ENCODE measurements at regions not wholly inside any gene's neighbourhood (a gene's known extent, or its start where the extent isn't known, plus 50 kb on each side); places are given as distances from the start of the nearest gene placed in this dataset.

DNA sequence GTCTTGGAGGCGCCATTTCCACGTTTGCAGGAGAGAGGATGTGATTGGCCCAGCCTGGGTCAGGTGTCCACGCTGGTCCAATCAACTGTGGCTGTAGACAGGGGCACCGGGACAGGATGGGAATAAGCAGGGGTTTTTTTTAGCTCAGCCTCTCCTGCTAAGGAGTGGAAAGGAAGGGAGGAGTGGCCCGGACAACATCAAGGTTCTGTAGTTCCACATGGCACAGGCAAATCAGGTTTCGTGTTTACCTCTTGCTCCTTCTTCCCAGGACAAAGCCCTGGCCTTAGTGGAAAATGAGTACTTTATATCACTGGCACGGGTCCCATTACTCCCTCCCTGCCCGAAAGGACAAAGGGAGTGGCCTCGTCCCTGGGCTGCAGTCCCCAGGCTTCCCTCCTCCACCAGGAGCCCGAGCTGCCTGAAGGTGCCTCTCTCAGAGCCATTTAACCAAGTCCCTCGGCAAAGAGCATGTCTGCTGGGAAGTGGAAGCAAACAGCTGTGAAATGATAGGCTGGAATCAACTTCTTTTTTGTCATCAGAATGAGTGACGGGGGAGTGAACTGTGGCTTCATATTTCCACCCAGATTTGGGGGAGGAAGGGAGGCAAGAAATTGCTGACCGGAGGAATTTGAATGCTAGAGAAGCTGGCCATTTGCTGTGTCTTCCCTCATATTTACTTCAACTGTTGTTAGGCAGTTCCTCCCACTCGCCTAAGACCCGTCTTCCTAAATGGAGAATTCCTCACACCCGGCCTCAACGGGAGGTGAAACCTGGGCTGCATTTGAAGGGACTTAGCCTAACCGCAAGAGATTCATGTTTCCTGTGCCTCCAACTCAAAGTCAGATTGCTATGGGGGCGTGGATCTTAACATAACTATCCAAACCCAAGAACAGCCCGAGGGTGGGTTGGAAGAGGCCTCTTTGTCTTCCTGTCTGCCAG lies 84.9 kb upstream of the SLC44A3 start:
- DNase-seq: no peak

DNA sequence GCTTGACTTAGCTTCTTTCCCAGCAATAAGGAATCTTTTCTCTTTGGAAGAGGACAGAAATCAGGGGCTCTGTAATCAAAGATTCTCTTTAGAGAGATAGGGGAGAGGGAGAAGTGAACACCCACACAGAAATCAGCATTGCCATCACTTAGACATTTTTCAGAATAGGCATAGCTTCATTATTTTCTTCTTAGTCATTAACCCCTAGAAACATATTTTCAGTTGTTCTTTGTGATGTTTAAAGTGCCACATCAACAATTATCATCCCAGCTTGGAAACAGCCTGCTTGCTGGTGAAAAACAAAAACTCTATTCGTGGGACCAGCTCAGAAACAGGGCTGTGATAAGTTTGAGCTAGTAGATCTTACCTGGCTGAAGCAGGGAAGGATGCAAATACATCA lies 88.3 kb upstream of the SLC44A3 start:
- DNase-seq: no peak

DNA sequence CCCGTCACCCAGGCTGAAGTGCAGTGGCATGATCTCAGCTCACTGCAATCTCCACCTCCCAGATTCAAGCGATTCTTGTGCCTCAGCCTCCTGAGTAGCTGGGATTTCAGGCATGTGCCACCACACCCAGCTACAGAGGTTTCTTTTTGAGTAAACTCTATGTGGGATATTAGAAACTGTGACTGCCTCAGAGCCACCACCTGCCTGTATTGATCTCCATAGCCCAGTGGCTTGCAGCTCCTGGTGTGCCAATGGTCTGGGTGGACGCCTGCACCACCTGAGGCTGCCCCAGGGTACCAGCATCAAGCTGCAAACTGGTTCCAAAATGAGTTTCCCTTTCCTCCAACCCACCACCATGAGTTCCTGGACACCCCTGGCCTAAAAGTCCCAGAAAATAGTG lies 89.7 kb upstream of the SLC44A3 start:
- no peak for DNase-seq

DNA sequence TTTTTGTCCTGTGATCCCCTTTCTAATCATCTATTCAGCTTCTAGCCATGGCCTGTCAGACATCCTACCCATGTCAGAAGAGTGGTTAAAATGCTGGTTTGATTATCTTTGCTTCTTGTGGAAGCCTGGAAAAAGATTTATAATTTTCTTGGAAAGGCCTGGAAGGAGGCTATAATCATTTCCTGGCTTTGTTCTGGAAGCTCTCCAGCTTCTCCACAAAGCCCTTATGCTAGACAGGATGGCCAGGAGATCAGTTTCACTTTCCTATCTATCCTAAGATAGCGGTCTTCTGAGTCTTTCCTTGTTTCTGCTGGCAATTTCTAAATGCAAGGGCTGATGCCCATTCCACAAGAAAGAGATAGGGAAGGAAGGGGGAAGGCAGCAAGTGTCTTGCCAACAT lies 90.9 kb upstream of the SLC44A3 start:
- DNase-seq: peak; percentile 36

DNA sequence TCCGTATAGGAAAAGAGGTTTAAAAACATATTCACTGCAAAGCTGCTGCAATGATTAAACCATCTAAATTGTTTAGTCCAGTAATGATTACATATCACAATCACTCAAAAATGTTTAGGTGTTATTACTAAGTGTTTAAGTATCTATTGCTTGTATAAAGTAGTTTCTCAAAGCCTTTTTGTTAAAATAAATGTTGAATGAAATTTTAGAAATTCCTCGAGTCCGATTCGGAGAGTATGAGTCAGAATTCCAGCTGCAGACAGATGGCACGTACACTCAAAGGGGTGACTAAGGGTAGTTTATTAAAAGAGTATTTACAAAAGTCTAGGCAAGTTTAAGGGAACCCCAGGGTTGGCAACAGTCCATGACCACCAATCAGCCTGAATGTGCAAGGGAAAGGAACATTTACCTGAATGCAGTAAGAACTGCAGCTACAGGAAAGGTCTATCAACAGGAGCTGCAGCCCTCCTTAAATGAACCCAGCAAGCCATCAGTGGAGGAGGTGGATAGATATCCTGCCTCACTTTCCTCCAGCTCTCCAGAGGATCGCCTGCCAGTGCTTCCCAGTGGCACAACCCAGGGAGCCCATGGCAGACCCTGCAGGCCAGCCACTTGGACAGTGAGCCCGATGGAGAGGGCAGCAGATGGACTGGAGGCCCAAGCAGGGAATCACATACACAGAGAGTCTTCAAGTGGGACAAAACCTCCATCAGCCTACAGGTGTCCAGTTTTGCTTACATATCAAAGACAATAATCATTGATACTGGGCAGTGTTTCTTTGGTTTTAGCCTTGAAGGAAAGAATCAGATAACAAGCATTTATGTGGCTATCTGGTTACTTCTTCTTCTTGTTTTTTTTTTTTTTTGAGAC lies 92.1 kb upstream of the SLC44A3 start:
- DNase-seq: no peak

DNA sequence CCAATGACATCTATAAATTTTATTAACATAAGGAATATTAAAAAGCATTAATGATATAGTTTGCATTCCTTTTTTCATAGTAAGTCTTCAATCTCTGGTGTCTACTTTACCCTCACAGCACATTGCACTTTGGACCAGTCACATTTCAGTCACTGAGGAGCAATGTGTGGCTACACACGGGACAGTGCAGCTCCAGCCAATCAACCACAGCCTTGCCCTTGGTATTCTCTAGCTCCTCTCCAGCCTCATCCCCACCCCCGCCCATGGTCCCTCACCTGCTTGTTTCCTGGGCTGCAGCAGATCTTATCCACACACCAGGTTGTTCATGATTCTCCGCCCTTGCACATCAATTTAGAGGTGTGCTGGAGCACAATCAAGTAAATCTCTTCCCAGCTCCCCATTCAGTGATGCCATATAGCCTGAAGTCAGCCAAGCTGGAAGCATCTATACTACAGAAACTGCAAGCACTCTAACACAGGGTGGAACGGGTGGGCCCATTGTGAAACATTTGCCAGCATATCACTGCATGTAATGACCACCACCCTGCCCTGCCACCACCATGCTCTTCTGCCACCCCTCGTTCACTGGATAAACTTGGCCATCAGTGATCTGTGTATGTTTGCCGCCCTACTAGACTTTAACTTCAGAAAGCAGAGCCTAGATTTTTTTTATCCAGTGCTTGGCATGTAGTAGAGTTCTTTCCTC lies 93.0 kb upstream of the SLC44A3 start:
- DNase-seq: no peak

DNA sequence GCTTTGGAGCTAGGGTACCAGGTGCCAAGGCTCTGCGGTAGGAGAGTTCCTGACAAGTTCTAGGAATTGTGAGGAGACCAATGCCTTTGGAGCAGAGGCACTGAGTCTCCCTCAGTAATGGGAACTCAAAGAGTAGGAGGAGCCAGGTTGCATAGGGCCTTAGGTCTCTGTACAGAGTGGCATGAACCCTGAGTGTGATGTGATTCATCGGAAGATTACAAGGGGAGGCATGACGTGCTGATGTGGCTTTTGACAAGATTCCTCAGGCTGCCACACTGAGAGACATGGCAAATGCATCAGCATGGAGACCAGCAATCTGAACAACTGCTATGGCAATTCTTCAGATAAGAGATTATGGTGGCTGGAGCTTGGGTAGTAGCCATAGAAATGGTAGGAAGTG lies 94.6 kb upstream of the SLC44A3 start:
- no peak for DNase-seq

DNA sequence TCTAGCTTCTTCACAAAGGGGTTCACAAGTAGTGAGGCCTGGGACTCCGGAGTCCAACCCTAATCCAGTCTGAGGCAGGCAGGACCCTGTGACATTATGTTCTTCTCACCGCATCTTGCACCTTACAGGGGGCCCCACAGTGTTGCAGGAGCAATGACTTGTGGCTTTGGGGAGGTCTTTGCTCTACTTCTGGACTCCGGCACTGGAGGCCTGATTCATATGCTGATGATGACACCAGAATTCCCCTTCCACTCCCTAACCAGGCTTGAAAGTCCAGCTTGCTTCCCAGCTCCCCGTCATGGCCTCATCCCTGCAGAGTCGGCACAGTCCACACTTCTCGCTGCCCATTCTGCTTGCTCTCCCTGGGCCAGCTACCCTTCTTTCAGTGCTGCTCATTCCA lies 96.3 kb upstream of the SLC44A3 start:
- DNase-seq: no peak

DNA sequence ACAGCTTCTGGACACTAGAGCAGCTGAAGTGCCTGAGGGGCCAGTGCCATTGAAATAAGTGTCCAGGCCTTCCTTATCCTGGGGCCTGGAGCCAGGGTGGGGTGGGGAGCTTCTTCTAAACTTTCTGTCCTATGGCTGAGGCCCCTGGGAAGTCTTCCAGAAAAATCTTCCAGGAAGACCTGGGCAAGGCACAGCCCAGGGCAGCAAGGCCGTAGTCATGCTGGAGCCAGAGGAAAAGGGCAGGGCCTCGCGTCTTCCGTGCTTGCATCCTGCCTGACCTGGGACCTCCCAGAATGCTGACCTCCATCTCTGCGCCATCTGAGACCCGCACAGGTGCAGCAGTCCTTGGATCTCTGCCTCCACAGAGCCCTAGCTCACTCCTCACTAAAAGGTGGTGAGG lies 96.7 kb upstream of the SLC44A3 start:
- DNase-seq: no peak

DNA sequence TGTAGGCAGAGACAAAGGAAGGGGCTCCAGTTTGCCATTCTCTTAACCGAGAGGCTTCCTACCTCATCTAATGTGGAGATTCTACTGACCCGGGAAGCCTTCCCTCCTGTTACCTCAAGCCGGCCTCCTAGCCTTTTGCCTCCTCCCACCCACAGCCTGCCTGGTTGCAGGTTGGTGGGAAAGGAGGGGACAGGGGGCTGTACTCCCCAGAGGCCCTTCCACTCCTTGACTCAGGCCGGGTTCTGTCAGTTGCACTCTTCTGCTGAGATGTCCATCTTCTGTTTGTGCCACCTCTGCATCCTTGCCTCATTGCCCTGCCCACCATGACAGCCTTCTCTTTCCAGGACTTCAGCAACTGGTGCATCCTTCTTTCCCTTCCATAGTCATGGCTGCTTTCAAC lies 98.0 kb upstream of the SLC44A3 start:
- DNase-seq: no peak

DNA sequence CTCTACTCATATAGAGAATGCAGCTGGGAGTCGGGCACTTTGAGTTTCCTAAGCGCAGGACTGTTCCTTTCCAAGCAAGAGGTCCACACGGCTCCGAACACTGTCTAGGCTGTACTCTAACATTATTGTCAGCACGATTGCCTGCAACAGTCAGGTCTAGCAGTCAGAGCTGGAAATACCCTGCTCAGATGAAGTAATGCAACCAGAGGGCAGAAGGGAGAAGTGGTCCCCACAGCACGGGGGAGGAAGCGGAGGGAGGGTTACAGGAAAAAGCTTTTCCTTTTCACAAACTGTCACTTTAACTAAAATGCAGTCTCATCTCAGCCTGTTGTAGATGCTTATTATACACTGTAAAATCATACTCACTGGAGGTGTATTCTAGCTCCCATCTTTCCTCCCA lies 98.9 kb upstream of the SLC44A3 start:
- DNase-seq: no peak

DNA sequence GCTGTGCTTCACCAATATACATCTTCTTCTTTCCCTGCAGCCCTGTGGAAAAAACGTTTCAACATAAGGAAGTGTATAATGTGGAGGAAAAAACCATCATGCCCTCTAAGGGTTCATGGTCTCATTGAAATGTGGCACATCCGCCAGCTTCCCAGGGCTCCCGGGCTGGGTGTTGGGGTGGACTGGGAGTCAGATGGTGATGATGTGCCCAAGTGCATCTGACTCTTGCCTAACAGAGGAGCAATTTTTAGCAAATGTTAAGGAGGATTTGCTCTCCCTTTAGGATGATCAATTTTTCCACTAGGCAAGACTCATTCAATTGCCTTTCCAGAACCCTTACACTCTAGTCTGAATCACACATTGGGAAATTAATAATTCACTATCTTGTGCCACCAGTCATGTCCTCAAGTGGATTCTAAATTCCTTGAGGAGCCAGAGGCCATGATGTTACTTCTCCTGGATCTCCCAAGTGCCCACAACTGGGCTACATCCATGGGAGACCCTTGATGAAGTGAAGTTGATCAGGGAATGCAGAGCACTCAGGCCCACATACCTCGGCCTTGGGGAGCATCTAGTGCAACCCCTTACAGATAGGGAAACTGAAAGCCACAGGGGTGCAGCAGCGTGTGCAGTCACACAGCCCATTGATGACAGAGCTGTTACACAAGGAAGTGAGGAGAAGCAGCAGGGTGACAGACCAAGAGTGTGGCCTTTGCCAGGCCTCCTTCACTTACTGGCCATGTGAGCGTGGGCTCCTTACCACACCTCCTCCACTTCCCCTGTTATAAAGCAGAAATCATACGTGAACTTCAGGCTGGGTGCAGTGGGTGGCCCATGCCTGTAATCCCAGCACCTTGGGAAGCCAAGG lies 100.0 kb upstream of the SLC44A3 start:
- no peak for DNase-seq

DNA sequence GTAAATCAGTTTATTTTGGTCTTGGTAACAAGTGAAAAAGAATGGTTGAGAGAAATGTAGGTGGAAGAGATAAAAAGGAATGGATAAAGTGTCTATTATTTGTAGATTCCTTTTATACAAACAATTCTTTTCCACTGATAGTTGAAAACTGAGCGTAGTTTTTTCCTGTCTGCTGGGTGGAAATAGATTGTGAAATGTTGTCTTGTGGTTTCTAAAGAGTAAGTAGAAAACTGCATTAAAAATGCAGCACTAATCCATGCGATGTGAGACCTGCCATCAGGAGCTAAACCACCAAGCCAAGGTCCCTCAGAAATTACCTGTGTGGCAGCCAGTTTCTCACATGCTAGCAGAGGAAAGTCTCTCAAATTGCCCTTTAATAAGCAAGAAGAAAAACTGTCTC lies 103.2 kb upstream of the SLC44A3 start:
- no peak for DNase-seq

DNA sequence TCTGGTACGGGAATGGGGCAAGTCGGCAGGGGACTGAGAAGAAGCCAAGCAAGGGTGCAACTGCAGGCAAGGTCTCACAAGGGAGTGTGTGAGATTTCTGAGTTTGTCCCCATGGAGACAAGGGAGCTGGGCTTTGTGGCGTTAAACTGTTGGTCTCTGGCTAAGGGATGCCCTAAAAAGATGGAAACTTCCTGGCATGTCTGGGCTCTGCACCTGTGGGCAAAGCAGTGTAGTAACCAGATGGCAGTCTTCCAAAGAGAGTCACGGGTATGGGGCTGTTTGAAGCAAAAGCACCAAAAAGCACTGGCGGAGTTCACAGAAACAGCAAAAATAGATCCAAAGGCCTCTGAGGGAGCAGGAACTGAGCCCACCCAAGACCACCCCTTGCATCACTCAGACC lies 104.8 kb upstream of the SLC44A3 start:
- no peak for DNase-seq

DNA sequence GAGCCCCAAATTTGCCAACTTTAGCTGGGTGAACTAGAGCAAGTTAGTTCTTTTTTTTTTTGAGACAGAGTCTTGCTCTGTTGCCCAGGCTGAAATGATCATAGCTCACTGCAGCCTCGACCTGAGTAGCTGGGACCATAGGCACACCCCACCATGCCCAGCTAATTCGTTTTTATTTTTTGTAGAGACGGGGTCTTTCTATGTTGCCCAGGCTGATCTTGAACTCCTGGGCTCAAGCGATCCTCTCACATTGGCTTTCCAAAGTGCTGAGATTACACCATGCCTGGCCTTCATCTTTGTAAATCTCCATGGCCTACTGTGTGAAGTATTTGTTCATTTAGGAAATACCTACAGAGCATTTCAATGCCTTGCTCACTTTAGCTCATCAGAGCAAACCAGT lies 105.6 kb upstream of the SLC44A3 start:
- DNase-seq: no peak

DNA sequence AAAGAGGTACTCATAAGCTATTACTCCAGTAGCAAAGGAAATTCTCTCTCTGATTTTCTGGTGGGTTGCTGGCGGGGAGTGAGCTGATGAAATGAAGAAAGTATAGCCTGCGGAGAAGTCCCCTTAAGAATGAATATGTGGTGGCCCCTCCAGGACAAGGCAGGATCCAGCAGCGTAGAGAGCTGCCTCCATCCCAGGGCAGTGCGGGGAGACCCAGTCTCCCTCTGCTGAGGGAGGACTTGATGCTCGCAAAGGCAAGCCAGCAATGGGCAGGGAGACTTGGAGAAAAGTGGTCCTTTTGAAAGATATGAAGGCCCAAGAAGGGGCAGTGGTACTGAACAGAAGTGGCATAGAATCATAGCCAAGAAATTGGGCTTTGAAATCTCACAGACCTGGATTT lies 106.0 kb upstream of the SLC44A3 start:
- DNase-seq: no peak

DNA sequence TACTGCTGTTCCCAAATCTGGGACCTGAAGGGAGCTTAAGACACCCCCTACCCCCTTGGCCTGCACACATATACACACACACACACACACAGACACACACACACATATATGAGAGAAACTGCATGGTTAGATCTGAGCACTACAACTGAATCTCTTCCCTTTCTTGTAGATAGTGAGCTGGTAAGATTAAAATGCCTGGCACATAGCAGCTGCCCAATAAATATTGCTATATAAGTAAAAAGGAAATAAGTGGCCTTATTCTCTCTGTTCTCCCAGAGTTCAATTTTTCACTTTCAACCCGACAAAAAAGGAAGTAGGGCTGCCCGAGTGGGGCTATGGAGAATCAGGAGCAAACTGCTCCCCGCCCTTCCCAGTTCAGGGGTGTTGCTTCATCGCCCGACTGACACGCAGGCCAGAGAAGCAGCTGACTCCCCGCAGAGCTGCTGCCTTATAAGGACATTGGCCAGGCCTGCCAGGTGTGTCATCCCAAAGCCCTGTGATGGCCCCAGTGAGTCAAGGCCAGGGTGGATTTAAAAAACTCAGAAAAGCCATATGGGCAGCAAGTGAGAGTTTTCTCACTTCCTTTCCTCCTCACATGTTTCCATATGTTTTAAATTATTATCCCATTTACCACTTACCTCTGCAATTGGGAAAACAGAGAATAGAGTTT lies 106.5 kb upstream of the SLC44A3 start:
- DNase-seq: peak; percentile 85

DNA sequence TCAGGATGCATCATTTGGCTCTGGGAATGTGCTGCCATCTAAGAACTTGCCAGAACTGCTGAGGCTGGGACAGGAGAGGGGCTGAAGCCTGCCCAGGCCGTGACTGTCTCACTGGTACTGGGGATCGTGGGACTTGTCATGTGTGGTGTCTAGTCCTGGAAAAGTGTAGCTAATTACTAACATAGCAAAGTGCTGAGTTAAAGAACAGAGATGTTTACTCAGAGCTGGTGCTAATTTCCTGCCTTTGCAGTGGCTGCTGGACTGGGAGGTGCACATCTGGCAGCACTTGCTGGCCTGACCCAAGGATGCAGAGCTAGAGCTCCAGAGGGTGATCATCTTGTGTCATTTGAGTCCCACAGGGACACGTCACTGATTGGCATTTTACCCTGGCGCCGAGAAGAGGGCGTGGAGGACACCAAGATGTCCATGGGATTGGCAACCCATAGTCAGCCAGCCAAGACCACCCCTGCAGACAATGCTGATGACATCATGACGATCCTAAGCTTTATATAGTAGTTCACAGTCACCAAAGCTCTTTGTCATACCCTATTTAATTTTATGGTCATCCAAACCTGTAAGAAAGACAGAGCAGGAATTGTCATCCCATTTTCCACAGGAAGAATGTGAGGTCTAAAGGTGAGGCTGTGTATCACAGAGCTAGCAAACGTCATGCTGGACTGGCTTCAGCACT lies 110.1 kb upstream of the SLC44A3 start:
- DNase-seq: no peak

DNA sequence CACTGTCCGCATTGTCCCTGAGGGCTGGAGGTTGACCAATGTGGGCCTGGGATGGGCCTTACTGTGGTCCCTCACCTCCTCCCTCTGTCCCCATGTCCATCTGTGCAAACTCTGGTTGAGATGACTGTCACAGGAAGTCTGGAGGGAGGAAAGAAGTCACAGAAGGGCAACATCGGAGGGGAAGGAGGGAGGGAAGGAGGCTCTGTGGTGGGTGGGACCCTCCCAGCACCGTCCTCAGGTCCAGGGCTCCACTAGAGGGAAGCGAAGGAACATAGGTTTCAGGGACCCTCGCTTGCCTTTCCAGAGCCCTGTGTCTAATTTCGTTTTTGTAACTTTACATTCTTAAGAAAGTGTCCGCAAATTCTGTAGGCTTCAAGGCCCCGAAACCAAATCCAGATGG lies 111.3 kb upstream of the SLC44A3 start:
- DNase-seq: no peak

DNA sequence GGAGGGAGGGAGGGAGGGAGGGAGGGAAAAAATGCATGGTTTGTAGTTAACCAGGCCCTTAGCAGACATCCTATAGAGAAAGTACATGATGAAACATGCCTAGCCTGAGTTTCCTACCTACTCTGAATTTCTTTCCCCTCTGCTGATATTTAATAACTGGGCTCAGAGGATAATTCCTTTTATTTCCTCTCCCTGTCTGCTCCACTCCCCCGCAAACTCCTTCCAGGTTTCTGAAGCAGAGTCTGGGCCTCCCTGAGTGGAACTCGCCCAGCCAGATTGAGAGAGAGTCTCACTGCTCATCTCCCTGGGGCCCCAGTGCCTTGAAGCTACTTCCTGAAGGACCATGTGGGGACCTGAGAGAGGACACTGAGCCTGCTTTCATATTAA lies 111.9 kb upstream of the SLC44A3 start:
- DNase-seq: no peak

Data from DMS53 (cell line).